Activated CD4-positive, CD25-positive, alpha-beta regulatory T cell treated with anti-CD3 and anti-CD28 coated beads, Interleukin-2, amount 50 U/mL, for 72 hours (primary cell): ENCODE measurements at regions not wholly inside any gene's neighbourhood (a gene's known extent, or its start where the extent isn't known, plus 50 kb on each side); places are given as distances from the start of the nearest gene placed in this dataset.

Experiments used
- DNase-seq: peaks from one replicate; pipeline ENCODE4 v3.0.0; 2021

DNA sequence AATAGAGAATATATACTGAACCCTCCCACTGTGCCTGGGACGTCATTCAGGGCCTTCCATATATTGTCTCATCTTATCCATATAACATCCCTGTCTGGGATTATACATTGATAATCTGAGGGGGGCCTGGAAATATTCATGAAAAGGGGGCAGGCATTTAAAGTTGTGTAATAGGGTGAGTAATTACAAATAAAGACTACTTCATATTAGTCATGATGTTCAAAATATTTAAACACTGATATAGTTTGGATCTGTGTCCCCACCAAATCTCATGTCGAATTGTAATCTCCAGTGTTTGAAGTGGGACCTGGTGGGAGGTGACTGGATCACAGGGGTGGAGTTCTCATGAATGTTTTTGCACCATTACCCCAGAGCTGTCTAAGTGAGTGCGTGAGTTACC, 97.8 kb downstream of the AQP9 start:
- DNase-seq, result no peak

DNA sequence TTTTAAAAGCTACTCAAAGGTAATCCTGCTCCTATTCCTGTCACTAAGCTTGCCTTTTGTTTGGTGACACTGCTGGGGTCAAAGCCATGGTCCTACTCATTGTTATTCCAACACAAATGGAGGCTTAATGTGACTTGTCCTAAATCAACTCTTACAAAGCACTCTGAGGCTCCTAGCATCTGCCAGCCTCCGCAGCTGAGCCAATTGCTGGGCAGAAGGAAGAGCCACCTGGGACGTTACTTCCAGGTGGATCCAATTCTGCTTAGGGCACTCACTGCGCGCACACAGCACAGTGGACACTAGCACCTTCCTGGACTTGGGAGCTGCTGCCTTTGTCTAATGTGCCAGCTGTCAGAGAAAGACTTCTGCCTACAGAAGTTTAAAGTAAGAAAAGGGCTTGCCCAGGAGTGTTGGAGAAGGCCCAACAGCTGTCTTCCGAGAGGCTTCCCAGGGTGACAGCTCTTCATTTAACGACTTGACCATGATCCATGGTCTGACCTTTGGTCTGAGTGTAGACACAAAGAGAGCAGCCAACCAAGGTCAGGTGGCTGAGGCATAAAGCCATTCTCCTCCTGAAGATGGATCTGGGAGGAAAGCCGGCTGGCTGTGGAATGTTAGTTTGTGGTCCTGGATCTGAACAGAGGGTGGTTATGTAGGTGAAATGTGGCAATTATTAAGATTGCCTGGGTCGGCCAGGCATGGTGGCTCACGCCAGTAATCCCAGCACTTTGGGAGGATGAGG, 102.2 kb downstream of the AQP9 start:
- no peak for DNase-seq

DNA sequence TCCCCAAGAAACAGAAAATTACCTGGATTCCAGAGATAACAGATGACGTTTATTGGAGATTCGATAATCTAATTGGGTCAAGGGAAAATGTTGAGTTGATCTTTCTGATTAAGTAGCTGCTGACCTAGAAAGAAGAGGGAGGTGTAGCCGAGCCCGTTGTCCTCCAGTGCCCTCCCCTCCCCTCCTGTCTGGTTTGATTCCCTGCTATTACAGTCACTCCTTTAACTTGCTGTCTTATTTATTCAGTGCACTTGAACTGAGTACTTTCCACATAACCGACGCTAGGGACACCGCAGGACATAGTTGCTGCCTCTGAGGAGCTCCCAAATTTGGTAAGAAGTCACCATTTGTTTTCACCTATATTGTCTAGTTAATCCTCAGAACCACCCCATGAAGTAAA, 103.7 kb downstream of the AQP9 start:
- no peak for DNase-seq

- no peak for DNase-seq
Observed at GRCh38 chr15:58243070-58243469, 104.9 kb downstream of the AQP9 start.

DNA sequence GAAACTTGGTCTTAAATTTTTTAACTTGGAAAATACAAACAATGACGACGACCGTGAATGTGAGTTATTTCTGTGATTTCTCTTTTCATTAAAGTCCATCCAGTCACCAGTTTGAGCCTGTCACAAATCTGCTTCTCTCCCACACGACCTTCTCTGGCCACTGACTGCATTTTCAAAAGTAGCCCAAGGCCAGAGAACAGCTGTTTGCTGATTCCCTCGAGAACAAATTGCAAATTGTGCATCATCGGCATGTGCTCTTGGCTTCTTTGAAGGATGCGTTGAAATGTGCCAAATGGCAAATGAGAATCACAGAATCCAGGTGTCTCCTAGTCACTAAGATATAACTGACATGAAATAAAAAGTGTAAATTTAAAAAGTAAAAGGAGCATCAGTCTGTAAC, 106.4 kb downstream of the AQP9 start:
- DNase-seq, result no peak

DNA sequence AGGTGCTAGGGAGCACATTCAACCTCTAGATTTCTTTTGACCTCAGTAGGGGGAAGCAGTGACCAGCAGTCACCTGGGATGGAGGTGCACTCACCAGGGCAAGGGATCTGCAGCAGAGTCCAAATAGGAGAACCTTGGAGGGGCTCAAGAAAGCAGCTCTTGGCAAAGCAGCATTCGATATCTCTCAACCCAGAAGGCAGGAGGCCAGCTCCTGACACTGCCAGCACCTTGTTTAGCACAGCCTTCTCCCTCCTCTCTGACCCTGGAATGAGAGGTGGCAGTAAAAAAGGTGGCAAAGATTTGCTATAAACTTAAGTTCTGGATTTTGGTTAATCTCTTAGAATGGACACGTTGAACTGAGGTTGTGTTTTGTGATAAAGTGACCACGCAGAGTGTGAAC, 107.9 kb downstream of the AQP9 start:
- no peak for DNase-seq

GRCh38 chr15:58247855-58248842, 110.0 kb downstream of the AQP9 start:
- DNase-seq, result no peak

- DNase-seq, result no peak
Observed at GRCh38 chr15:58249646-58250312, 111.6 kb downstream of the AQP9 start.

DNA sequence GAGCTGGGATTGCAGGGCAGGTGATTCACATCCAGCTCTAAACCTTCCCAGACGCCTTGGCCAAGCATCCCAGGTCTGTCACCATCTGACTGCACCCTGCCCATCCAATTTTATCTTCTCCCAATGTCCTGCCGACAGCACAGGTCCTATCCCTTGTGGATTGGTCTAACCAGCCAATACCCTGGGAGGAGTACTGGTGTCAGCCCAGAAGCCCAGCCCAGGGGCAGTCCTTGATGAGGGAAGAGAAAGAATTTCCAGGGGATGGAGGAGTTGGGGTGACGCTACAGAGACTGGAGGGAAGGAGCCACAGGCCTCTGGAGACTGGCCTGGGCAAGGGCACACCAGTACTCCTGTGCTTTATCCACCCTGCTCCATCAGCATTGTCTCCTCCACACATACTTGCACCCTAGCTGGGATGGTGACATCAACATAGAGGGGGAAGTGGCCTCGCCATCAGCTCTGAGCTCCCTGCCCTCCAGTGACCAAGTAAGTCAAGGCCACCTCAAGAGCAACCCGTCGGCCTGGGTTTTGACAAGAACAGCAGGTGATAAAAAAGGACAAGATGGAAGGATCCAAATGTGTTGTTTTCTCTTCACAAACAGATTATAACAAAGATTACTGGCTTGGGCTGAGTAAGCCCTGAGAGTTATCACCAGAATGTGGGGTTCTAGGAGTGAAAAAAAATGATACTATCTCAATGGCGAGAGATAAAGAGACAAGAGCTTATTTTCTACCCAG, 114.6 kb downstream of the AQP9 start:
- no peak for DNase-seq

DNA sequence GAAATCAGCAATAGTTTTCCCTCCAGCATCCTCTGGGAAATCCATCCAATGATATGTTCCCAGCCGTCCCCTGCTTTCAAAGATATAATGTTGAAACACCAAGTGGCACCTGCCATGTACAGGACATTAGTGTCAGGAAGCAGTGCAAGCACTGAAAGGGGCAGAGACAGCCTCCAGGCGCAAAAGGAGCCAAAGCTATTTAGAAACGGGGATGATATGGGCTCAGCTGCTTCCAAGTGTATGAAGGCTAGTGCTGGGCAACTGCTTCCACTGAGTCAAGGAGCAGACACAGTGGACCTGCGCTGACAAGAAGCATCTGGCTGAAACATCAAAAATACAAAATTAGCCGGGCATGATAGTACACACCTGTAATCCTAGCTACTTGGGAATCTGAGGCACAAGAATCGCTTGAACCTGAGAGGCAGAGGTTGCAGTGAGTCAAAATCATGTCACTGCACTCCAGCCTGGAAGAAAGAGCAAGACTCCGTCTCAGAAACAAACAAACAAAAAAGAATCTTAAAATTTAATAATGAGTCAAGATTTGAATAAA, 119.7 kb downstream of the AQP9 start:
- DNase-seq, result no peak

GRCh38 chr15:58258501-58259292, 120.5 kb downstream of the AQP9 start:
- no peak for DNase-seq

- DNase-seq, result no peak
Observed at GRCh38 chr15:58260205-58260724, 122.1 kb downstream of the AQP9 start.

DNA sequence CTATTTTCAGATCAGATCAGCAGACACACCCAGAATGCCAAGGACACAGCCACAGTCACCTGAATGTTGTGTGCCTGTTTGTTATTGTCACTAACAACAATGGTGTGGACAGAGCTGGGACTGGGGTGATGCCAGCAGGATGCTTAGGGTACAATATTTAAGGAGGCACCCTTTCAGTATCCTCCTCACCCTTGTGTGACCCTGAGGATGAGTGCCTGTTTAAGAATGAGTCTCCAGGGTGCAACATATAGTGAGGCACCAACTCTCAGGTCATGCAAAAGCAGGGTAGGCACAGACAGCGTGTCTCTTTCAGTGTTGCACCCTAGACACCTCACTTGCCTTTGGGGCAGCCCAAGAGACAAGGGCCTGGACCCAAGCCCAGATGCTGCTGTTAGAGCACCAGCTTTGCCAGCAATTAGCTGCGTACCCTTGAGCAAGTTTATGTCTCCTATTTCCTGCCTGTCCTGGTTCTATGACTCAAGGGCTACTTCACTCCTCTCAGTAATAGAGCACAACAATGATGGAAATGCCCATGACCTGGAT, 122.6 kb downstream of the AQP9 start:
- DNase-seq, result no peak

GRCh38 chr15:58261368-58261767, 123.2 kb downstream of the AQP9 start:
- no peak for DNase-seq

- no peak for DNase-seq
Observed at GRCh38 chr15:58264053-58264971, 126.1 kb downstream of the AQP9 start.

GRCh38 chr15:58267051-58267450, 128.9 kb downstream of the AQP9 start:
- DNase-seq, result no peak

DNA sequence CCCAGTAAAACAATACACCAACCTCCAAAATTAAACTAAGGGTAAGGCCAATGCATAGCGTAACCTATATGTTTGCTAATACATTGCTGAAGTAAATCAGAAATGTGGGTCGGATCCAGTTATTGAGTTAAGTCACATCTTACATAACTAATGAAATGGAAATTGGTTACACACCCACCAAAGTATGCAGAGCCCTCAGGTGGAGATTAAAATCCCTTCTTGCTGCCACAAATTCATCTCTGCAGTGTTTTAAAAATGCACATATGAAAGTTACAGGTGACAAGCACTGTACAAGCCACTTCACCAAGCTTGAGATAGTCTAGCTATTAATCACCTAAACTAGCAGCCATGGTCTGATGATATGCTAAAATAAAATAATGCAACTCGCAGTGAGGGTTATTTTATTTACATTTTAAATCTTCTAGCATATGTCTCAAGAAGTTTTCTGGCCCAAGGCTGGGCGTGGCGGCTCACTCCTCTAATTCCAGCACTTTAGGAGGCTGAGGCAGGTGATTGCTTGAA, 130.6 kb downstream of the AQP9 start:
- no peak for DNase-seq

DNA sequence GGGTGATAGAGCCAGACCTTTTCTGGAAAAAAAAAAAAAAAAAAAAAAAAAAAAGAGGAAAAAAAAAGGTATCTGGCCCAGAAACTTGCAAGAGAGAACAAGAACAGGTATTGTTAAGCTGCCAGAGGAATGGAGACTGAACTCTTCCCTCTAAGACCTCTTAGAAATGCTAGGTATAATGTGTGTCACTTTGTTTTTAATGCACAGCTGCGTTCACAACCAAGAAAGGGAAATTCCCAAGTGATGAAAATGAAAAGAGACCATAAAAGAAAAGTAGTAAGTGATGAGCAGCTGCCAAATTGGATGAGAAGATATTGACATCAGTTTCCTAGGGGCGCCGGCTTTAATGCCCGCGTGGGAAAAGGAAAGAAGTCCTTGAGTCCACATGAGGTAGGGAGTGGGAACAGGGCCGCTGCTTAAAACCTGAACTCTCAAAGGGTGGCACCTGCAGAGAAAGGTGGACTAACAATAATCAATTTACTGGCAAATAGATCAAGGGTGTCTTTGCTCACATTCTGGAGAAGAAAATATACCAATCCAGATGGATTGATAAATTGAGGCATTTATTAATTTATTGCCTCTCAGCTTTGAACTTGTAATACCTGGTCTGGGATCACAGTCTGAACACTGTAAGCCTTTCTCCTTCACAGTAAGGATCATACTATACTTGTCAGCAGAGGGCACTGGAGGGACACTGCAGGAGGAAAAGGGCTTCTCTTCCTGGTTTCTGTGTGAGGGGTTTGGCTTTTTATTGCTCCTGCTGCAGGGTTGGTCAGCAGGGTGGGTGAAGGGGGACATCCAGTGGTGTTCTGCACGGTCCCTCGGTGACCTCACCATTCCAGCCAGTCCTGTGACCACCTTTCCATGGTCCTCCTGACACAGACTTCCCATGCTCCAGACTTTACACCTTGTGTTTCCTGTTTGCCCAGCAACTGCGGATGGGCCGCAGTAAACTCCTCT, 131.6 kb downstream of the AQP9 start:
- DNase-seq, result no peak
